AG09309 (cell line): ENCODE measurements at regions not wholly inside any gene's neighbourhood (a gene's known extent, or its start where the extent isn't known, plus 50 kb on each side); places are given as distances from the start of the nearest gene placed in this dataset.

Source experiments
- DNase-seq: peaks from one replicate; pipeline ENCODE4 v3.0.0-alpha.2; 2010; ENCODE audit warnings: low read depth
- H3K4me3 ChIP-seq: 2 replicates; pipeline ENCODE4 v1.5.1; 2011; ENCODE audit warnings: mild to moderate bottlenecking, low read depth, low read length, moderate library complexity; ENCODE audit not compliant: control insufficient read depth
- CTCF ChIP-seq: IDR thresholded peaks from 2 replicates; pipeline ENCODE4 v1.5.1; 2011; ENCODE audit warnings: mild to moderate bottlenecking, low read depth, low read length, inconsistent platforms; ENCODE audit not compliant: insufficient read depth, control insufficient read depth; ENCODE audit errors: missing control alignments

DNA sequence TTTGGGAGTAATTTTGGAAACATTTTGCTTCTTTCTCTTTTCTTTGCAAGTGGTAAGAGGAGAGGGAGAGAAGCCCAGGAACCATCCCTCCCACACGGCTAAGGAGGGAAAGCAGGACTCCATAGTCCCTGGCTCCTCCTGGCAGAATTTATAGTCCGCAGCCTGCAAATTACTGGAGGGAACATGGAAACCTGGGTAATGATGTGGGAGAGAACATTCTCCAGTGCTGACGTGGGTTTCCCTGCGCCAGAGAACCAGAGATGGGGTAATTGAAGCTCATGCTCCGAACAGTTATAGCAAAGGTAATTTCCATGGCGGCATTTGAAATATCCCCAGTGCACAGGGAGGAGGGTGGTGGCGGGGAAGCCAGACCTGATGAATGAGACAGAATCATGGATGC is 320.4 kb downstream of the RPS24 start:
- no peak for TF ChIP-seq CTCF
- DNase-seq, result no peak
- H3K4me3 ChIP-seq, result no peak overlapping the region

DNA sequence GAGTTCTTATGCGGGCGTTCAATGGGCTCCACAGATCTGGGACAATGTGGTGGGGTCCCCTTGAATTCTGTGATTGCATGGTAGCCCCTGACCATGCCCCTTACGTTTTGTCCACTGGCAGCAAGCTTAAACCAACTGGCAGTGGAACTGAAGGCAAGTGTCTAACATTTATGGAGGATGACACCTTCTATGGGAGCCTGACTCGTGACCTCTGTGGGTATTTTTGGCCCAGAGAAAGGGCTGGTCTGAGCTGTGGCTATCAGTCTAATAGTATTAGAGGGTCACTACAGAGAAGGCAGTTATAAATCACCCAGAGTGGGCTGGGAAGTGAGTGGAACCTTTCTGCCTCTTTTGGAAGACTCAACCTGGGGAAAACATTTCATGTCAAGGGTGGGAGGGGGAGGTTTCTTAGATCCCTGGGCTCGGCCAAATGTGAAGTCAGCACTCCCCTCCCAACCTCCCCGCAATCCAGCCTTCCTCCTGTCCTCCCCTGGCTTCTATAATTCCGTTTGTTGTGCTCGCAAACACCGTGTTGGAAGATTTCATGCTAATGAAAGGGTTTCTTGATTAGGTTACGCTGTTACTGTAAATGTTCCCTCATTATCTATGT is 322.7 kb downstream of the RPS24 start:
- DNase-seq, result no peak
- TF ChIP-seq CTCF, result no peak
- no peak overlapping the region for H3K4me3 ChIP-seq

GRCh38 chr10:78357141-78358063 is 323.7 kb downstream of the RPS24 start:
- no peak for TF ChIP-seq CTCF
- no peak overlapping the region for H3K4me3 ChIP-seq
- no peak for DNase-seq

- no peak for TF ChIP-seq CTCF
- DNase-seq, result no peak
- no peak overlapping the region for H3K4me3 ChIP-seq
Measured at GRCh38 chr10:78358351-78358750, 324.7 kb downstream of the RPS24 start.

- no peak for DNase-seq
- H3K4me3 ChIP-seq, result no peak overlapping the region
- no peak for TF ChIP-seq CTCF
Measured at GRCh38 chr10:78358982-78359381, 325.3 kb downstream of the RPS24 start.

GRCh38 chr10:78359640-78360091 is 326.0 kb downstream of the RPS24 start:
- no peak overlapping the region for H3K4me3 ChIP-seq
- DNase-seq, result no peak
- TF ChIP-seq CTCF, result no peak
